ENCODE measurements at regions not wholly inside any gene's neighbourhood (a gene's known extent, or its start where the extent isn't known, plus 50 kb on each side); places are given as distances from the start of the nearest gene placed in this dataset.
A peak's percentile ranks its signal among the peaks of the same experiment; 100 is the strongest.
"Not testable (repeated sequence)": the region's sequence is repeated elsewhere in the genome, so short reads cannot be mapped to it uniquely, and the experiment has no call there.

- no peaks in the 10 kb centered on the region for H4K20me1 ChIP-seq (ENCODE audit: insufficient read depth, low read length)
- no peaks in the 10 kb centered on the region for H3K9me3 ChIP-seq (ENCODE audit: low read length)
- no peaks in the 10 kb centered on the region for H3K36me3 ChIP-seq (ENCODE audit: insufficient read depth, low read length)
- peaks cover 71% of the 10 kb centered on the region for H3K4me1 ChIP-seq (ENCODE audit: insufficient read depth, low read length, poor library complexity, severe bottlenecking)
- CTCF ChIA-PET (ENCODE audit: unreplicated experiment), result interaction anchor here (1.2 kb wide), 1 partner anchor 28 kb away, joined by 3 read pairs; no protein-coding TSS in a partner anchor
- no TSS peak for BruUV-seq (replicated peaks)
- peak overlapping the region; percentile 3; the same call in 1 of the 2 replicates for H2AFZ ChIP-seq (ENCODE audit: low read length)
- H3K79me2 ChIP-seq (ENCODE audit: insufficient read depth, low read depth, low read length), result peaks cover 41% of the 10 kb centered on the region; the same call in 1 of the 2 replicates
- no peak for DNase-seq (ENCODE audit: low spot score)
- no peak for TF ChIP-seq CTCF (conservative IDR thresholded peaks at IDR 0.05; ENCODE audit: low read length)
- no peak for TF ChIP-seq EZH2phosphoT487 (IDR thresholded peaks at IDR 0.05; ENCODE audit: borderline replicate concordance, low read depth, low read length)
- peak overlapping the region; percentile 96 for H3K27ac ChIP-seq (ENCODE audit: low read depth, low read length, poor library complexity, severe bottlenecking)
- POLR2A ChIA-PET, result no interaction called here
- H3K4me2 ChIP-seq (ENCODE audit: low read length), result peak overlapping the region; percentile 73
- intact Hi-C loops (cut with micrococcal nuclease; ENCODE audit: unreplicated experiment), result no loop called here
- no peaks in the 10 kb centered on the region for H3K9me2 ChIP-seq (ENCODE audit: insufficient read depth, low read length)
- peak overlapping the region; percentile 34 for H3K4me3 ChIP-seq (ENCODE audit: low read depth, low read length, poor library complexity, severe bottlenecking)
Observed at GRCh38 chr14:71556730-71557129, 375.5 kb upstream of the RGS6 start.

GRCh38 chr14:71557351-71557750 lies 374.9 kb upstream of the RGS6 start:
- ChIA-PET CTCF (ENCODE audit: unreplicated experiment) (interaction anchor here (1.2 kb wide), 1 partner anchor 29 kb away, joined by 3 read pairs; no protein-coding TSS in a partner anchor), POLR2A (no interaction called here)
- no peak overlapping the region for H3K4me3 ChIP-seq (ENCODE audit: low read depth, low read length, poor library complexity, severe bottlenecking)
- no peaks in the 10 kb centered on the region for H3K36me3 ChIP-seq (ENCODE audit: insufficient read depth, low read length)
- H2AFZ ChIP-seq (ENCODE audit: low read length), result peak overlapping the region; percentile 3; the same call in 1 of the 2 replicates
- no peaks in the 10 kb centered on the region for H3K9me3 ChIP-seq (ENCODE audit: low read length)
- DNase-seq (ENCODE audit: low spot score), result no peak
- peaks cover 41% of the 10 kb centered on the region; the same call in 1 of the 2 replicates for H3K79me2 ChIP-seq (ENCODE audit: insufficient read depth, low read depth, low read length)
- H4K20me1 ChIP-seq (ENCODE audit: insufficient read depth, low read length), result no peaks in the 10 kb centered on the region
- TF ChIP-seq CTCF (conservative IDR thresholded peaks at IDR 0.05; ENCODE audit: low read length) (no peak), EZH2phosphoT487 (IDR thresholded peaks at IDR 0.05; ENCODE audit: borderline replicate concordance, low read depth, low read length) (no peak)
- H3K9me2 ChIP-seq (ENCODE audit: insufficient read depth, low read length), result no peaks in the 10 kb centered on the region
- peak overlapping the region; percentile 73 for H3K4me2 ChIP-seq (ENCODE audit: low read length)
- BruUV-seq (replicated peaks), result no TSS peak
- peaks cover 68% of the 10 kb centered on the region for H3K4me1 ChIP-seq (ENCODE audit: insufficient read depth, low read length, poor library complexity, severe bottlenecking)
- intact Hi-C loops (cut with micrococcal nuclease; ENCODE audit: unreplicated experiment), result no loop called here
- peak overlapping the region; percentile 96 for H3K27ac ChIP-seq (ENCODE audit: low read depth, low read length, poor library complexity, severe bottlenecking)

- H4K20me1 ChIP-seq (ENCODE audit: insufficient read depth, low read length); H3K9me3 ChIP-seq (ENCODE audit: low read length); CTCF ChIA-PET (ENCODE audit: unreplicated experiment); BruUV-seq (replicated peaks); H3K36me3 ChIP-seq (ENCODE audit: insufficient read depth, low read length); H3K4me3 ChIP-seq (ENCODE audit: low read depth, low read length, poor library complexity, severe bottlenecking); H3K4me2 ChIP-seq (ENCODE audit: low read length); H3K9me2 ChIP-seq (ENCODE audit: insufficient read depth, low read length); DNase-seq (ENCODE audit: low spot score); intact Hi-C loops (cut with micrococcal nuclease; ENCODE audit: unreplicated experiment); H3K27ac ChIP-seq (ENCODE audit: low read depth, low read length, poor library complexity, severe bottlenecking); H2AFZ ChIP-seq (ENCODE audit: low read length): not testable (repeated sequence)
- Histone ChIP-seq H3K4me1 (ENCODE audit: insufficient read depth, low read length, poor library complexity, severe bottlenecking) (peaks cover 63% of the 10 kb centered on the region), H3K79me2 (ENCODE audit: insufficient read depth, low read depth, low read length) (peaks cover 28% of the 10 kb centered on the region; the same call in 1 of the 2 replicates)
- POLR2A ChIA-PET, result interaction anchor here (0.6 to 1.2 kb wide), 5 partner anchors 11 to 238 kb away, joined by 3 to 8 read pairs (median 3); no protein-coding TSS in a partner anchor
Observed at GRCh38 chr14:71558943-71559342, 373.3 kb upstream of the RGS6 start.
